Activated CD4-positive, CD25-positive, alpha-beta regulatory T cell treated with anti-CD3 and anti-CD28 coated beads, Interleukin-2, amount 50 U/mL, for 72 hours (primary cell): ENCODE measurements at regions not wholly inside any gene's neighbourhood (a gene's known extent, or its start where the extent isn't known, plus 50 kb on each side); places are given as distances from the start of the nearest gene placed in this dataset.

Experiments
- DNase-seq: peaks from one replicate; pipeline ENCODE4 v3.0.0; 2021

DNA sequence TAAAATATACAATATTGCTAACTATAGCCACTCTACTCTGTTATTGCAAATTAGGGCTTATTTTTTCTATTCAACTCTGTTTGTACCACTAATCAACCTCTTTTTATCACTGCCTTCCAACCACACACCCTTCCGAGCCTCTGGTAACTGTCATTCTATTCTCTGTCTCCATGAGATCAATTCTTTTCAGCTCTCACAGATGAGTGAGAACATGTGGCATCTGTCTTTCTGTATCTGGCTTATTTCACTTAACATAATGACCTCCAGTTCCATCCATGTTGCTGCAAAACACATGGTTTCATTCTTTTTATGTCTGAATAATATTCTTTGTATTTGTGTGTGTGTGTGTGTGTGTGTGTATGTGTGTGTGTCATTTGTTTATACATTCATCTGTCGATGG, 350.1 kb upstream of the DACH1 start:
- no peak for DNase-seq

DNA sequence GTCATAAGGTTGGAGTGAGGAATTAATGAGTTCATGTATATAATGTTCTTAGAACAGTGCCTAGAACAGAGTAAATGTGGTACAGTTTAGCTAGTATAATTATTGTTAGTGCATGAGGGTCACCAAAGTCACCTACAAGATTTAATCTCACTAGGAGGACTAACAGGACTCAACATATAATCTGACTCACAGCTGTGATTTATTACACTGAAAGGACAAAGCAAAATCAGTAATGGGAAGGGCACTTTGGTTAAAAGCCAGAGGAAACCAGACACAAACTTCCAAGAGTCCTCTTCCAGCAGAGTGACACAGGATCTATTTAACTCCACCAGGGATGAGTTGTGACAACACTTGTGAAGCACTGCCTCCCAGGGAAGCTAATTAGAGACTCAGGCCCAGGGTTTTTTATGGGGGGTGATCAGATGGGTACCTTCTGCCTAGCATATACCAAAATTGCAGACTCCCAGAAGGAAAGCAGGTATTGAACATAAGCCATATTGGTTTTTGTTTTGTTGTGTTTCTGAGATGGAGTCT, 341.2 kb upstream of the DACH1 start:
- no peak for DNase-seq

DNA sequence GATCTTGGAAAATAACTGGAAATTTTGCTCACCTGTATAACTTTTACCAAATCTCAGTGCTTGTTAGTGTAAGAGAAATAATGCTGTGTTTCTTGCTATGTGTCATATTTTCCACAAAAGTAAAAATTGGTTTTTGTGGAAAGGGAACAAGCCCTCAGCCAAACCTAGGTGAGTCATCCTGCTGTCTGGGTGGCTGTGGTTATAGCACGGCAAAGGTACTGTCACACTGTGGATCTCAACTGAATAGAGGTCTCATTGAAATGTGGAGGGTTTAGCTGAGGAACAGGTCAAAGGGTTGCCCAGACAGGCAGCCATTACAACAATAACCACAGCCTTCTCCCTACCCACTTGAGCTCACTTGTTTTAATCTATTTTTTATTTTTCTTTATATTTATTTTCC, 338.8 kb upstream of the DACH1 start:
- no peak for DNase-seq

DNA sequence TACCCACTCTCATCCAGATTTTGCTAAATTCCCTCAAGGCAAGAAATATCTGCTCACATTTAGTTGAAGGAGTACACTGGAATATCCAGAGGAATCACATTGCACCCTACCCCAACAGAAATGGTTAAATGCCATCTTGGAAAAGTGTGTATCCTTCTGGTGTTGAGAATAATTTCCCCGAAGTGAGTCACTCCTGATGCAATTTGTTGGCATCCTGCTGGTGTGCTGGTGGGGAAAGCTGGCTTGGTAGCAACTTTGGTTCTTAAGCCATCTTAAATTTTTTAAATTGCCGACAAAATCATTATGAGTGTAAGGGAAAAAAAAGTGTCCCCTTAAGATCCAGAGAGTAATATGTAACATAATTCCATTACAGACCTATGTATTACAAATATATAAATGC, 337.3 kb upstream of the DACH1 start:
- no peak for DNase-seq

DNA sequence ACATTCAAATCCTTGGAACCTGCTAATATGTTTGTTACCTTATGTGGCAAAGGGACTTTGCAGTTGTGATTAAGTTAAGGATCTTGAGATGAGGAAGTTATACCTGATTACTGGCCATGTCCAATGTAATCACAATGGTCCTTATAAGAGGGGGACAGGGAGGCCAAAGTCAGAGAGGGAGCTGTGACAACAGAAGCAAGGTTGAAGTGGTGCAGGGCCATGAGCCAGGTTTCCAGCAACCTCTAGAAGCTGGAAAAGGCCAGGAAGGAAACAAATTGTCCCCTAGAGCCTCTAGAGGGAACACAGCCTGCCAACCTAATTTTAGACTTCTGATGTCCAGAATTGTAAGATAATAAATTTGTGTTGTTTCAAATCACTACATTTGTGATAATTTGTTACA, 334.7 kb upstream of the DACH1 start:
- no peak for DNase-seq

DNA sequence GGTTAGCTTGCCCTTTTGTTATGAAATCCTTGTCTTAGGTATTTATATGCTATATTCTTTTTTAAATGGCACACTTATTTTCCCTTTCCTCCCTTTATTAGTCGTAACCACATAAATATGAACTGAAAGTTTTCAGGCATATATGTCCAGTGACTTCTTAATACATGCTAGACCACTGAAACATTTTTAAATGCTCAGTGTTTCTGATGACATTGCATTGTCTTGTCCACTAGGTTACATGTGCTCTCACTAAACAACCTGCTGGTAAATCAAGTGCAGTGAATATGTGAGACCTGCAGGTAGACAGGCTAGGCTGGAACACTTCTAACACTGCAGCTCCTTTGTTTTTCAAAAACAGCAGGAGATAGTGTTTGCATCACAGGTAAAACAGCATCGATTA, 332.6 kb upstream of the DACH1 start:
- DNase-seq = no peak

DNA sequence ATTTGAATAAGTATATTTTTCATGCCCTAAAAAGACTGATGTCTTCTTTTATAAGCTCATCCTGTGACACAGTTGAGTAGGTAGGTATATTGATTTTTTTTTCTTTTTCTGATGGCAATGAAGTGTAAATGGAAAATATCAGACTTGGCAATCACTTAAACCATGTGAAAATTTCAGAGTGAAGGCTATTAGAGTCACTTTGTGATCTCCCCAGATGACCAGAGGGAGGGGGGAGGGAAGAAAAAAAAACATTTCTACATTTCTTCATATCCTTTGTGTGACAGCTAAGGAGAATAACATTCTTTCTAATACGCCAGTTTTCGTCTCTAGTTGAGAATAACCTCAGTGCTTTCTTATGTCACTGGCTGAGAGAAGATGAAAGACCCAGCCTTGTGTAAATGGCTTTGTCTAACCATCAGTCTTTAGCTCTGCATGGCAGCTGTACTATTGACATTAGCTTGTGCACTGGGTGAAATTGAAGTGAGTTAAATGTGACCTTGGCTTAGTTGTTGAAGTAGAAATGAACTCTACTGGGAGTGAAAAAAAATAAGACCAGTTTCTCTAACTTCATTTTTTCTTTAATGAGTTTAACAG, 332.1 kb upstream of the DACH1 start:
- DNase-seq = no peak

DNA sequence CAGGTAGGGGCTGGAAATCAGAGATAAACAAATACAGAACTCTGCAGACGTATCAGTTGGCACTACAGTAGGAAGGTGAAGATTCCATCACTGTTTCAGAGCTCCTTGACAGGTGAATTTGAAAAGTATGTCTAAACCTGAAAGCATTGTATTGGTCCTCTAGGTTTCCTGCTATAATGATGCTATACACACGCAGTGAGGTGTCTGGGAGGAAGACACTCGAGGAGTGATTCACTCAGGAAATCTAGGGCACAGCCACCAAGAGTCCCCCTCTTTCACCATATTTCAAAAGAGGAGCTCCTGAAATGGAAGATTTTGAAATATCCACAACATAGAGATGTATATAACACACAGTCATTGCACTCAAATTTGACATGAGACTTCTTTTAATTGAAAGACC, 331.0 kb upstream of the DACH1 start:
- no peak for DNase-seq

DNA sequence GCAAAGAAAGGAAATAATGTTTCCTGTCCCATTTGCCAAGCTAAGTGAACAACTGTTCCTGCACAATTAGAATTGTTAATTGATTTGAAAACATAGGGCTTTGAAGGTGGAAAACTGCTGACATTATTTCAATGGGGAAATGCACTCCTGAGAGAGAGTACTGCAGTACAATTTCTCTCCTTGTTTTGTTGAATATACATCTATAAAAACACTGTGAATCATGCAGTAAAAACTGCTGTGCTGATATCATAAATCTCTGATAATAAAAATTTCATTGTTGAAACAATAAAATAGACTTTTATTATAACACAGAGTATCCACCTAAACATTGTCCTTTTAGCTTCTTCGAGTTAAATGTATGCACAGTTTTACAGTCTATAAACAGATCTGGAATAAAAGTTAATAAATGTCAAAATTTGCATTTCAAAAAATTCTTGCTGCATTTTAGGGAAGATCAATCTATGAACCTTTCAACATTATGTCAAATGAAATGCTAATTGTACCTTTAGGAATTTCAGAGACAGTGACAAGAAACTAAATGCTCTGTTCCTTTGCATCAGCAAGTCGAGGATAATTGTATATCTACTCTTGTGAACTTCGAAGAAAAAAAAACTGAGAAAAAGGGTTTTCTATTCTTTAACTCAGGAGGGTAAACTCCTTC, 328.2 kb upstream of the DACH1 start:
- no peak for DNase-seq

DNA sequence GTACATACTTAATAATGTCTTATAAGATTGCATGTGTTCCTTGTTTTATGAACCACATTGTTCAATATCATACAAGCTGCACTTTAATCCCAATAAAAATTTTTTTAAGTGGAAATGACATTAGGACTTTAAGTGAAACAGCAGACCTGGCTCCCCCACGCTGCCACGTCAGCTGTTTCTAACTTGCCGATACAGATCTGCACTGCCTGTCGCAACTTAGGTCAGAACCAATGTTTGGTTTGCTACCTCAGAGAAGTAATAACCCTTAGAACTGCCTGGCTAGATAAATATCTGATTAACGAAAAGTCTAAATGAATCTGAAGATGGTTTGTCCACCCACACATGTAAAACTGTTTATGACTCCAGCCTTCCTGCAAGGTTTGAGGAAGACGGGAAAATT, 327.5 kb upstream of the DACH1 start:
- no peak for DNase-seq

DNA sequence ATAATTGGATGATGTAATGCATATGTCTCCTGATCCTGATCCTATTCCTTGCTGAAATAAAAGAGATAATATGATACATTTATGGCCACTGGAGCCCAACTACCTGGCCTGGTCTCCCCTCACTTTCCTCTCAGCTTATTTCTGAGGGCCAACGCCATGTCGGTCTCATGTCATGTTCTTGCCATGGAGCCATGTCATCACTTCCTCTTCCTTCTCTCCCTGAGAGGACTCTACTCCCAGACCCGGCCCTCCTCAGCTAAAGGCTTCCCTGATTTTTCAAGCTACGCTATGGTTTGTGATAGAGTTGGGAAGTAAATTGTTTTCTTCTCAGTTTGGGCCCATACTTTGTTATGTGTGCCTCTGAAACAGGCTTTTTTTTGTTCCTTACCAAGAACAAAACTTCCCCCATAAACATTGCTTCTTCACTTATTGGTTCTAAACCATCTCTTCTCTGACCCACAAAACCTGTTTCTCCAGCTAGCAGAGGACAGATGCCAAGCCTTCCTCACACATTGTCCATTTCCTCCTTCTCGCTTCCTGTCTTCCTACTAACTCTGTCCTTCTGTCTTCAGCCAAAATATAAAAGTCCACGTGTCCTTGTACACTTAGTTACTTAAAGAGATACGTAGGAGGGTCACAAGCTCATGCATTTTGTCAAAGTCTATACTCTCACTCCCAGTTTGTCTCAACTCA, 319.9 kb upstream of the DACH1 start:
- DNase-seq = no peak

DNA sequence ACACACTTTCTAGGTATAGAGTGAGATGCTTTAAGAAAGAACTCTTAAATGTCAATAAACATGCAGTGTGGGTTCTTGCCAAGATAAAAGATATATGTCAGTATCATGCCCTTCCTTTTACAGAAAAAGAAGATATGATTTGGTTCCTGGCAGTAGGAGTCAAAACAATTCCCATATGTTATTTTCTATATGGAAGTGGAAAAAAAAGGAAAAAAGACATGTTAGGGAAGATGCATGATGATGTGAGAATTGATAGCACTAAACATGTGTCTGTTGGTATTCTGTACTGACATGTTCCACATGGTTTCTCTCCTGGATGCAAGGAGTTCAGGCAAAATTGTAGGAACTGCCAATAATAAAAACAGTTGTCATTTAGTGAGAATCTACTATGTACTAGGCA, 318.8 kb upstream of the DACH1 start:
- DNase-seq = no peak

DNA sequence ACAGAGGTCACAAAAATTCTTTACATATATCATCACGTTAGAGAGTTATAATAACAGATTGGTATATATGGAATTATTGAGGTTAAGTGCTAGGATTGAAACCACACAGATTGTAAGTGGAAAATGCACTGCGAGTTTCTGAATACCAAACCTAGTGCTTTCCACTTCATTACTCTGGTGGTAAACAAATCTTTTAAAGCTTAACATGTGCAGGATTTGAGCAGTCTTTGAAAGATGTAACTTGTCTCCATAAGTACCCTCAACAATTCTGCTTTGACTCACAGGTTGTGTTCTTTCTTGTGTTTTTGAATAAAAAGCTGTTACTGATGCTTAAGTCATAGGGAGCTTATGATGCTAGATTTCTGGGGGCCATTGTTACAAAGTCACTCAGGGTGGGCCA, 314.7 kb upstream of the DACH1 start:
- DNase-seq = no peak

DNA sequence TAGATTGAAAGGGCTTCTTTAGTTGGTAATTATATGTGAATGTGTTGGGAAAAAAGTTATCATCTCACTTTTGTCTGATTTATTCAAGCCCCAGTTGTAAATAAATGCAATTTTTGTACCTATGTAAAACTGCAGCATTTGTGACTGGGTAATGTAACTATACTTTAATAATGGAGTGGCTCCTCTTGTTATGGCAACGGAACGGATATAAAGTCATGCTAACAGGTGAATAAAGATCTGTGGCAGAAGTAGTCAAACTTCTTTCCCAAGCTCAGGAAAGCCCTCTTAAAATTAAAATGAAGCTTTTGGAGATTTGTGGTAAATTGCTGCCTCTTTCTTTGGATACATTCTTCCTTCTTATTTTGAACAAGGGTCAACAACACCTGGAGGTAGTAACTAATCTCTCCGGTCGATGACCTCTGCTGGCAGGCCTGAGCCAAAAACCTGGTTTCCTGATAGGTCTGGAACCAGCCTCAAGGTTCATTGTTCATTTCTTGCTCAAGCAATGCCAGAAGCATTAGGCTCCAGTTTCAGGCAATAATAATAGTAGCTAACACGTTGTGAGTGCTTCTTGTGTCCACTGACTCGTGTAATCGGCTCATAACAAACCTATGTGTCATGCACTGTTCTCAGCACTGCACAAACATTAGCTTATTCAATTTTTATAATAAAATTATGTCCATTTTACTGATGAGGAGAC, 313.4 kb upstream of the DACH1 start:
- no peak for DNase-seq

DNA sequence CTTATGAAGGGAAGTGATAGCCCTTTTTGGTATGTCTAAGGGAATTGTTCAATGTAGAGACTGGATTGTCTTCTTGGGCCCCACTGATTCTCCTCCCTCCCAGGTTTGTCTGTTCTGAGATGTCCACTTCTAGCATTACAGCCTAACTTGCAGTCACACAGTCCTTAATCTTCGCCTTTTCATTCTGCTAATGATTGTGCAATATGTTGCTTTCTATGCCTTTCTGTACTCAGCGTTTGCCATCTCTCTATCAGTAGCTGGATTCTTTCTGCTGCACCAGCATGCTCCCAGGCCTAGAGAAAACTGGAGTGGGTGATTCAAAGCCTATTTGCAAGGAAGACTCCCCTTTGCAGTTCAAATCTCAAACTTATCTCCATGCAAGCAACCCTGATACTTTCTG, 307.5 kb upstream of the DACH1 start:
- DNase-seq = no peak

DNA sequence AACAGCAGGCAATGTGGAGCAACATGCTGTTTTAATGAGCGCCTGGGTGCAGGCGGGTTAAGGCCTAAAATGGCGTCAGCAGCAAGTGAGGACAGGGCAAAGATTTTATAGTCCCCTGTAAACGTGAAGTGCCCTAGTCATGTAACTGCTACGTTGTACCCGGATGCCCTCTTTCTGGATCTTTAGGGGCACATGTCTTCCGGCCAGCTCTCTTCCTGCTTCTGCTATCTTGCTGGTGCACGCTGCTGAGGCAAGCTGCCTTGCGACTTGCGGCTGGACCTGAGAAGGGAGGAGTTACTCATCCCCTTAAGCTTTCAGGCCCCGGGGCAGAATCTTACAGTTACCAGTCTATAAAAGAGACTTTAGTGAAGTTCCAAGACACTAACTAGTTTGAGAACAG, 303.6 kb upstream of the DACH1 start:
- DNase-seq = no peak

DNA sequence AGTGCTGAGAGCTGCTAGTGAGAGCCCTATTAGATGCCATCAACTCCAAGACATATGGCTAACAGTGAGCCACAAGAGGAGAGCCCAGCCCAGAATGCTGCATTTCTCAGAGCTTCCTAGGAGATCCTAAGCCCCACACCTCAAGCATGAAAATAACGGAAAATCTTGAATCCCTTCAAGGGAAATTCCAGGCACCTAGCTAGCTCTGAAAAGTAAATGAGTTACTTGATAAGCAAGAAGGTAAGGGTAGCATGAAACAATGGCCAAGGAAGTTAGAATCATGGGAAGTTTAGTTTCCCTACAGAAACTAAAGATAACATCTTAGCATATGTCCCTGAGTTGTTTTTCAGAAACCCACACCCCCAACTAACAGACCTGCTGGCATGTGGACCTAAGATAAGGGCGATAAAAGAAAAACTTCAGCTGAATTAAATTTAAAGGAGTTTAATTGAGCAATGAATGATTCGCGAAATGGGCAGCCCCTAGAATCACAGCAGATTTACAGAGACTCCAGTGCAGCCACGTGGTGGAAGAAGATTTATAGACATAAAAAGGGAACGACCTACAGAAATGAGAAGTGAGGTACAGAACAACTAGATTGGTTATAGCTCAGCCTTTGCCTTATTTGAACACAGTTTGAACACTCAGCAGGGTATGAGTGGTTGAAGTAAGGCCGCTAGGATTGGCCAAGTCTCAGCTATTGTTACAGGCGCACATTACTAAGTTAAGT, 301.3 kb upstream of the DACH1 start:
- DNase-seq = no peak

DNA sequence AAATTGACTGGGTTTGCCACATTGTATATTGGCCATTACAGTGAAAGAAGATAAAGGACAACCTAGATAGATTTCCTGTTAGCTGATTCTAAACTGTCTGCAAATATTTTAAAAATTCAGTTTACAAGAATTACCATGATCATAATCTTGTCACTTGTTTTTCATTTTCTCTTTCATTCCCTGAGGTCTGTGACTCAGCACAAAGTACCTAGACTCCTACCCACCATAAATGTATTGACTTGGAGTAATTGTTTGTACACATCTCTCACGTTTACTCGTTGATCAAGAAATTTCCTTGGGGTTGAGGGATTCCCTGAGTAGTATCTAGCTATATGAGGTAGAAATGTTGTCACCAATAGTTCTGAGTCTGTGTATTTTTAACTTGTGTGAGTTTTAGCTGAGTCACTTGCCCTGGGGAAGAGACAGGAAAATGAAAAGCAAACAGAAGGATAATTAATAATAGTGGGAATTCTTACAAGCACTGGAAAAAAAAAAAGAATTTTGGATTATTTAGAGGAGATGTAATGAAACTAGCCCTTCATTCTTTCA, 299.2 kb upstream of the DACH1 start:
- DNase-seq = no peak

DNA sequence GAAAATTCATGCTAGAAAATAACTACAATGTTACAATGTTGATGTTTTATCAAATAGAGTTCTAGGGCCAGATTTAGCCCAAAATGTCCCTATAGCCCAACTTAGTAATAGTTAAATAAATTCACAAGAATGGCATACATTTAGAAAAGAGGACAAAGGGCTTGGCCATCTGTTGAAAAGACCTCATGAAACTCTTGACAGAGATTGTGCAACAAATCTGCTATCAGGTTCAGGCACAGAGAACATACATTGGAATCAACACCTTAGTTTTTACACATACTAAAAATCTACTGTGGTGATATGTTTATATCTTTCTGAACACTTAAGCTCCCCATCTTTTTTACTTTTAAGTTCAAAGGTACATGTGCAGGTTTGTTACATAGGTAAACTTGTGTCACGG, 298.3 kb upstream of the DACH1 start:
- DNase-seq = no peak

DNA sequence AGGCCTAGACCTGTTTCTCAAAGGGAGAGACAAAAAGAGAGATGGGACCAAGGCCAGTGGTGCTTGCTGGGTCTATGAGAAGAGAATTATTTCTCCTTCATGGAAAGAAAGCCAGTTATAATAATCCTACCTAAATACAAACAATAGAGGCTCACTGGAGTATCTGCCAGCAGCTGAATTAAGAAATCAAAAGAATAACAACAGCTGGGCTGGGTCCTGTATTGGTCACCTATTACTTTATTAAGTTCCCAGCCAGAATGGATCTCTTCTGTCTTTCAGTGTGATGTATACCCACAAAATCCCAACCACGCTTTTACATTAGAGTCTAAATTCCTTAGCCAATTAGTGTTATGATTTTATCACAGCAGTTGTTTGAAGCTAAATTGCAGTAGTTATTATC, 297.8 kb upstream of the DACH1 start:
- no peak for DNase-seq

DNA sequence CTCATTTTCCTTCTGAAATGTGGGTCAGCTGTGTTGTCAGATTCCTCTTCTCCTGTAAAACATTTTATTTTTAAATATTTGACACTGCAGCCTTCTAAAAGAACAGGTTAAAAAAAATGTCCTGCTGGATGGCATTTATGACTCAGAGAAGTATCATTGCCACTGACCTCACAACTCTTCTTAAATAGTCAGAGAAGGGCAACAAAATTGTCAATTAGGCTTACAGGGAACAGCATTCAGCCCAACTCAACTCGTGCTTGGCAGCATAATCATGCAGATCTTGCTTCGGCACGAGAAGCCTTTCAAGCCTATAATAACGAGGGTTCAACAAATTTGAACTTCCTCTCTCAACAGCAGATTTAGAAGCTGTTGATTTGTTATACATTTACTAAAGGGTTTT, 296.7 kb upstream of the DACH1 start:
- no peak for DNase-seq

DNA sequence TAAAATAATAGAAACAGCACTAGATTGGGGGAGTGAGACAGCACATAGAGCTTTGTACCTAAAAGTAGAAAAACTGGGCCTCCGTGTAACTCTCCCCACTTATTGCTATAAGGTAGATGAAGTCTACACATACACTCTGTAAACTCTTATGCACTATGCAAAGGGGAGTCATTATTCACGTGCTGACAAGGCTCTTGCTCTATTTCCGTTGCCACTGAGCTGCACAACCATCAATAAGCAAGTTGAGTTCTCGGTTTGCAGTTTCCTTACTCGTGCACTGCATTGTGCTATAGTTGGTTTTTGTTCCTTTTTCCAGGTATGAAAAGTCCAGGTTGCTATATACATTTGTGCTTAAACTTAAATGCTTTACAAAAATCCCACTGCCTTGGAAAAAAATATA, 294.0 kb upstream of the DACH1 start:
- no peak for DNase-seq

DNA sequence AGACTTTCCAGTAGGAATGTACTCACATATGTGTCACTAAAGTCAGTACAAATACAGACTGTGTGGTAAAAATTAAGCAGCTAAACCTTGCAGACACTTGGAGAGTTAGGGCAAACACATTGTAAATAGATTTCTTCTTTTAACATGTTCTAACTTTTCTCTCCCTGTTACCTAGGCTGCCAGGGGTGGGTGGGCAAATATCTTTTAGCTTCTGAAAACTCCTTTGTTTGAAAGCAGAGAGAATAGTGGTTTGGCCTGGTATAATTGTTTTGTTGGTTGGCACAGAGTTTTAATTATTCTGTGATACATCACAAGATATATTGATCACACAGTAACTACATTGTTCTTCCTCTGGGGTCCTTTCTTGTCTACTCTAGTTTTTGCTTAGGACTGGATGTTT, 289.8 kb upstream of the DACH1 start:
- no peak for DNase-seq
